ENCODE measurements at regions not wholly inside any gene's neighbourhood (a gene's known extent, or its start where the extent isn't known, plus 50 kb on each side); places are given as distances from the start of the nearest gene placed in this dataset.
A peak's percentile ranks its signal among the peaks of the same experiment; 100 is the strongest.

GRCh38 chr4:128565565-128566186 lies 243.8 kb upstream of the JADE1 start (continued):
- 0 out of 2 replicates have a peak, but pooled peaks have one; percentile 29 for TF ChIP-seq DEAF1 (CRISPR knock-in tag; IDR thresholded peaks at IDR 0.05)
- TF ChIP-seq, protein P1, sequence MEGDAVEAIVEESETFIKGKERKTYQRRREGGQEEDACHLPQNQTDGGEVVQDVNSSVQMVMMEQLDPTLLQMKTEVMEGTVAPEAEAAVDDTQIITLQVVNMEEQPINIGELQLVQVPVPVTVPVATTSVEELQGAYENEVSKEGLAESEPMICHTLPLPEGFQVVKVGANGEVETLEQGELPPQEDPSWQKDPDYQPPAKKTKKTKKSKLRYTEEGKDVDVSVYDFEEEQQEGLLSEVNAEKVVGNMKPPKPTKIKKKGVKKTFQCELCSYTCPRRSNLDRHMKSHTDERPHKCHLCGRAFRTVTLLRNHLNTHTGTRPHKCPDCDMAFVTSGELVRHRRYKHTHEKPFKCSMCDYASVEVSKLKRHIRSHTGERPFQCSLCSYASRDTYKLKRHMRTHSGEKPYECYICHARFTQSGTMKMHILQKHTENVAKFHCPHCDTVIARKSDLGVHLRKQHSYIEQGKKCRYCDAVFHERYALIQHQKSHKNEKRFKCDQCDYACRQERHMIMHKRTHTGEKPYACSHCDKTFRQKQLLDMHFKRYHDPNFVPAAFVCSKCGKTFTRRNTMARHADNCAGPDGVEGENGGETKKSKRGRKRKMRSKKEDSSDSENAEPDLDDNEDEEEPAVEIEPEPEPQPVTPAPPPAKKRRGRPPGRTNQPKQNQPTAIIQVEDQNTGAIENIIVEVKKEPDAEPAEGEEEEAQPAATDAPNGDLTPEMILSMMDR (IDR thresholded peaks at IDR 0.05 in 2 of 3, conservative IDR thresholded peaks at IDR 0.05 in 1 of 3; ENCODE audit: insufficient read depth in 2 of 3, low read depth in 1 of 3, low read length in 3 of 3): peak; percentile 57 to 71 (median 60)

GRCh38 chr4:128565054-128565453 lies 244.4 kb upstream of the JADE1 start:
- 28% methylated on average over 2 of the region's 2 CpGs for whole genome bisulfite sequencing (ENCODE audit: insufficient coverage, low coverage, missing lambda C conversion rate)
- Histone ChIP-seq H3K36me3 (ENCODE audit: control insufficient read depth, insufficient read depth, low read length) (no peaks in the 10 kb centered on the region), H3K4me1 (replicated peaks in 1 of 2; ENCODE audit: control insufficient read depth in 2 of 2, insufficient read depth in 2 of 2, low read length in 2 of 2) (peaks cover 2 to 22% of the 10 kb centered on the region in 2 experiments; a peak in 3 of 5 replicates), H3K4me3 (no peak overlapping the region), H3K9me3 (replicated peaks; ENCODE audit: control insufficient read depth, insufficient read depth, low read depth, low read length) (no peaks in the 10 kb centered on the region), H3K79me2 (ENCODE audit: control insufficient read depth, insufficient read depth, low read length) (no peaks in the 10 kb centered on the region), H4K20me1 (replicated peaks; ENCODE audit: control insufficient read depth, insufficient read depth, low read length) (no peaks in the 10 kb centered on the region), H3K9ac (ENCODE audit: insufficient read depth in 1 of 2, low read depth in 2 of 2, low read length in 2 of 2) (no peak overlapping the region), H3K4me2 (ENCODE audit: insufficient read depth, low read length) (no peak overlapping the region), H2AFZ (ENCODE audit: low read depth, low read length) (no peak overlapping the region), H3K9me1 (ENCODE audit: control insufficient read depth, insufficient read depth, low read length) (no peaks in the 10 kb centered on the region), H3K27me3 (ENCODE audit: control insufficient read depth in 2 of 2, insufficient read depth in 2 of 2, low read length in 2 of 2) (no peaks in the 10 kb centered on the region), H3K27ac (ENCODE audit: extremely low read depth, low read depth, low read length) (no peak overlapping the region)
- BruUV-seq (replicated peaks): no TSS peak
- FAIRE-seq (no peak), ATAC-seq (peak; percentile 19; the same call in 2 of the 3 replicates), DNase-seq (ENCODE audit: extremely low read depth in 1 of 4, low spot score in 3 of 4) (no peak)
- in situ Hi-C loops (cut with MboI): no loop called here
- intact Hi-C loops (cut with micrococcal nuclease): loop anchor here (2.0 kb wide), 1 partner anchor 110 kb away; no protein-coding TSS in a partner anchor
- CTCF ChIA-PET (ENCODE audit: low intra/inter-chr PET ratio): no interaction called here
- POLR2A ChIA-PET: interaction anchor here (1.0 to 3.3 kb wide), 2 partner anchors 10 to 12 kb away, joined by 4 to 22 read pairs; no protein-coding TSS in a partner anchor
- no peak for TF ChIP-seq MCM7 (IDR thresholded peaks at IDR 0.05)
- TF ChIP-seq TRIM24 (IDR thresholded peaks at IDR 0.05): 0 out of 4 replicates have a peak, but pooled peaks of 1 of the 2 experiments have one; percentile 27
- peak; percentile 95 for TF ChIP-seq ESRRA (IDR thresholded peaks at IDR 0.05; ENCODE audit: borderline replicate concordance, low read depth)
- TF ChIP-seq, protein P2, sequence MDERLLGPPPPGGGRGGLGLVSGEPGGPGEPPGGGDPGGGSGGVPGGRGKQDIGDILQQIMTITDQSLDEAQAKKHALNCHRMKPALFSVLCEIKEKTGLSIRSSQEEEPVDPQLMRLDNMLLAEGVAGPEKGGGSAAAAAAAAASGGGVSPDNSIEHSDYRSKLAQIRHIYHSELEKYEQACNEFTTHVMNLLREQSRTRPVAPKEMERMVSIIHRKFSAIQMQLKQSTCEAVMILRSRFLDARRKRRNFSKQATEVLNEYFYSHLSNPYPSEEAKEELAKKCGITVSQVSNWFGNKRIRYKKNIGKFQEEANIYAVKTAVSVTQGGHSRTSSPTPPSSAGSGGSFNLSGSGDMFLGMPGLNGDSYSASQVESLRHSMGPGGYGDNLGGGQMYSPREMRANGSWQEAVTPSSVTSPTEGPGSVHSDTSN (CRISPR knock-in tag; IDR thresholded peaks at IDR 0.05; ENCODE audit: low read depth): no peak
- TF ChIP-seq, protein P2 (tag; conservative IDR thresholded peaks at IDR 0.05; ENCODE audit: low read depth): peak; percentile 30; the same call in 1 of the 2 replicates
- peak; percentile 91 for TF ChIP-seq ZNF57 (CRISPR knock-in tag; IDR thresholded peaks at IDR 0.05)
- peak; percentile 58; the same call in 1 of the 2 replicates for TF ChIP-seq LEF1 (IDR thresholded peaks at IDR 0.05)
- peak; percentile 39; the same call in 1 of the 2 replicates for TF ChIP-seq SMARCA4 (IDR thresholded peaks at IDR 0.05)
- TF ChIP-seq JUND (IDR thresholded peaks at IDR 0.05; ENCODE audit: borderline replicate concordance, low read depth, low read length): no peak; the same call in 1 of the 2 replicates
- peak; percentile 25; the same call in 1 of the 3 replicates for TF ChIP-seq JUND (tag; IDR thresholded peaks at IDR 0.05; ENCODE audit: borderline replicate concordance, low read depth, low read length)
- TF ChIP-seq SMARCE1 (IDR thresholded peaks at IDR 0.05): peak; percentile 58; the same call in 1 of the 2 replicates
- no peak for TF ChIP-seq NR3C1 (CRISPR knock-in tag; IDR thresholded peaks at IDR 0.05)
- TF ChIP-seq ARID1B (IDR thresholded peaks at IDR 0.05): peak; percentile 45; the same call in 1 of the 2 replicates
- 0 out of 4 replicates have a peak, but pooled peaks of 1 of the 2 experiments have one; percentile 16 for TF ChIP-seq RCOR1 (IDR thresholded peaks at IDR 0.05; ENCODE audit: borderline replicate concordance in 1 of 2, low read depth in 2 of 2, low read length in 2 of 2)
